Loucy (cell line): ENCODE measurements at regions not wholly inside any gene's neighbourhood (a gene's known extent, or its start where the extent isn't known, plus 50 kb on each side); places are given as distances from the start of the nearest gene placed in this dataset.

Experiments used
- H2AFZ ChIP-seq: fragments of 200-600 bp; sonication (generic); 2 replicates; pipeline ENCODE4 v1.6.0; 2016; ENCODE audit warnings: antibody characterized with exemption, mild to moderate bottlenecking, low read length, moderate library complexity
- H3F3A ChIP-seq: fragments of 200-600 bp; 2 replicates; pipeline ENCODE4 v1.6.0; 2016; ENCODE audit warnings: antibody characterized with exemption, low read depth, mild to moderate bottlenecking
- H3K27me3 ChIP-seq: fragments of 200-600 bp; sonication (generic); 2 replicates; pipeline ENCODE4 v1.6.1; 2014; ENCODE audit warnings: low read length, mild to moderate bottlenecking; ENCODE audit not compliant: insufficient read depth, poor library complexity, severe bottlenecking
- H3K36me3 ChIP-seq: fragments of 200-600 bp; sonication (generic); 2 replicates; pipeline ENCODE4 v1.6.1; 2016; ENCODE audit warnings: low read length; ENCODE audit not compliant: insufficient read depth
- H3K4me1 ChIP-seq: fragments of 200-600 bp; sonication (generic); 2 replicates; pipeline ENCODE4 v1.5.1; 2014; ENCODE audit warnings: low read length, mild to moderate bottlenecking; ENCODE audit not compliant: insufficient read depth, poor library complexity, severe bottlenecking
- H3K4me2 ChIP-seq: fragments of 200-600 bp; sonication (generic); 2 replicates; pipeline ENCODE4 v1.6.0; 2014; ENCODE audit warnings: antibody characterized with exemption, low read length, low read depth, mild to moderate bottlenecking; ENCODE audit not compliant: poor library complexity, severe bottlenecking
- H3K4me3 ChIP-seq: fragments of 200-600 bp; sonication (generic); 2 replicates; pipeline ENCODE4 v1.5.1; 2014; ENCODE audit warnings: low read length, mild to moderate bottlenecking, mixed read lengths; ENCODE audit not compliant: poor library complexity, severe bottlenecking
- H3K79me2 ChIP-seq: fragments of 200-600 bp; sonication (generic); 2 replicates; pipeline ENCODE4 v1.6.1; 2014; ENCODE audit warnings: low read length; ENCODE audit not compliant: insufficient read depth
- H3K9ac ChIP-seq: fragments of 200-600 bp; sonication (generic); 2 replicates; pipeline ENCODE4 v1.6.0; 2014; ENCODE audit warnings: mild to moderate bottlenecking, low read depth, low read length, moderate library complexity; ENCODE audit not compliant: poor library complexity, severe bottlenecking
- H3K9me2 ChIP-seq: fragments of 200-600 bp; sonication (generic); replicated peaks from 2 replicates; pipeline ENCODE4 v1.6.1; 2016; ENCODE audit warnings: low read depth, low read length, mixed read lengths
- H3K9me3 ChIP-seq: fragments of 200-600 bp; sonication (generic); 2 replicates; pipeline ENCODE4 v1.6.1; 2014; ENCODE audit warnings: mild to moderate bottlenecking, antibody characterized with exemption, low read length, low read depth; ENCODE audit not compliant: insufficient read depth
- H4K20me1 ChIP-seq: fragments of 200-600 bp; sonication (generic); 2 replicates; pipeline ENCODE4 v1.6.0; 2014; ENCODE audit warnings: antibody characterized with exemption, low read length, mild to moderate bottlenecking; ENCODE audit not compliant: insufficient read depth, poor library complexity, severe bottlenecking
- CTCF ChIP-seq: fragments of 200-600 bp; sonication (generic); conservative IDR thresholded peaks from 2 replicates; pipeline ENCODE4 v1.5.1; 2014; ENCODE audit warnings: mild to moderate bottlenecking, antibody characterized with exemption, low read length
- EZH2phosphoT487 ChIP-seq: fragments of 200-600 bp; IDR thresholded peaks from 2 replicates; pipeline ENCODE4 v1.6.1; 2018; ENCODE audit warnings: antibody characterized with exemption, mild to moderate bottlenecking, moderate library complexity, borderline replicate concordance

DNA sequence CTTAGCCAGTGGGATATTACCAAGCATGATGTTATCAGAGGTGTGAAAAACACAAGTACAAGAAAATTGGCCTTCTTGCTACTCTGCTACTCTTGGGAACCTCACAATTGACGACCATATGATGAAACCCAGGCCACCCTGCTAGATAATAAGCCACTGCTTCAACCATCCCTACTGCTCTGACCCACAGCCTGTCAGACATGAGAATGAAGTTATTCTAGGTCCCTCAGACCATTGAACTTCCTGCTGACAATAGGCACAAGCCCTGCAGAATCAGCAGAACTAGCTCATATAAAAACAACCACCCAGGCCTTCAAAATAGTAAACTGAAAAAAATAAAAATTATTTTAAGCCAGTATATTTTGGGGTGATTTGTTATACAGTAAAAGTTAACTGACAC, 559.9 kb downstream of the KCTD12 start:
- Histone ChIP-seq H3K4me3 (no peak overlapping the region), H2AFZ (no peak overlapping the region), H3K79me2 (no peaks in the 10 kb centered on the region), H3K9ac (no peak overlapping the region), H3F3A (no peaks in the 10 kb centered on the region), H3K9me3 (no peaks in the 10 kb centered on the region), H3K4me1 (no peaks in the 10 kb centered on the region), H3K4me2 (no peak overlapping the region), H4K20me1 (no peaks in the 10 kb centered on the region), H3K9me2 (no peaks in the 10 kb centered on the region), H3K36me3 (no peaks in the 10 kb centered on the region), H3K27me3 (no peaks in the 10 kb centered on the region)
- TF ChIP-seq CTCF = no peak
- TF ChIP-seq EZH2phosphoT487 = no peak

- Histone ChIP-seq H3K4me3 (no peak overlapping the region), H3K9ac (no peak overlapping the region), H4K20me1 (no peaks in the 10 kb centered on the region), H3F3A (no peaks in the 10 kb centered on the region), H3K27me3 (no peaks in the 10 kb centered on the region), H3K9me3 (no peaks in the 10 kb centered on the region), H3K4me1 (no peaks in the 10 kb centered on the region), H2AFZ (no peak overlapping the region), H3K4me2 (no peak overlapping the region), H3K9me2 (no peaks in the 10 kb centered on the region), H3K36me3 (no peaks in the 10 kb centered on the region), H3K79me2 (no peaks in the 10 kb centered on the region)
- TF ChIP-seq CTCF (no peak), EZH2phosphoT487 (no peak)
These were observed 566.3 kb downstream of the KCTD12 start for GRCh38 chr13:76319921-76320320.

DNA sequence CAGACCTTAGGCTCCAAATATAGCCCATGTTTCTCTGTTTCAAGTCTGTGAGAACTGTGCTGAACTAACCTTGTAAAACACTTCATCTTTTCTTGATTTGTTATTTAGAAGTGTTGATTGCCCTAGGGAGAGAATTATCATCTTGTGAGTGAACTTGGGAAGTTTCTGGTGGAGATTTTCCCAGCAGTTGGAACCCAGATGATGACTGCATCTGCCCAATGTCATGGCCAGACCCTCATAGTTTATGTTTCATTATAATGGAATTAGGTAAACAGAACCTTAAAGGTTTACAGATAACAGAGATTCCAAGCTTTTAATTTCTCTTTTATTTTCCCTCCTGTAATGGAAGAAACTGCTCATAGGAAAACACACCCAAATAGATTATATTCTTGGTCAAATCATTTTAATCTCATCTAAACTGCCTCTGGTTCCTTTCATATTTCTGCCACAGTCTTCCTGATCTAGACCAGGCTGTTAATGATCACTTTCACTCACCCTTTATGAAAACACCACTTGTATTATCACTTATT, 569.1 kb downstream of the KCTD12 start:
- Histone ChIP-seq H3K36me3 (no peaks in the 10 kb centered on the region), H3K4me1 (no peaks in the 10 kb centered on the region), H3K9me3 (no peaks in the 10 kb centered on the region), H3F3A (no peaks in the 10 kb centered on the region), H3K9ac (no peak overlapping the region), H3K4me2 (no peak overlapping the region), H3K4me3 (no peak overlapping the region), H2AFZ (peak overlapping the region; percentile 22; the same call in 1 of the 2 replicates), H3K9me2 (no peaks in the 10 kb centered on the region), H4K20me1 (no peaks in the 10 kb centered on the region), H3K27me3 (no peaks in the 10 kb centered on the region), H3K79me2 (no peaks in the 10 kb centered on the region)
- no peak for TF ChIP-seq EZH2phosphoT487
- TF ChIP-seq CTCF = no peak
